Erythroblast (primary cell): ENCODE measurements at regions not wholly inside any gene's neighbourhood (a gene's known extent, or its start where the extent isn't known, plus 50 kb on each side); places are given as distances from the start of the nearest gene placed in this dataset.

ENCODE experiments used
- GATA1 ChIP-seq: IDR thresholded peaks from 2 replicates; pipeline ENCODE4 v1.6.1; 2011; ENCODE audit warnings: low read depth, mild to moderate bottlenecking, control low read depth, low read length, moderate library complexity
- POLR2A ChIP-seq: IDR thresholded peaks from 2 replicates; pipeline ENCODE4 v1.6.1; 2011; ENCODE audit warnings: mild to moderate bottlenecking, low read length

DNA sequence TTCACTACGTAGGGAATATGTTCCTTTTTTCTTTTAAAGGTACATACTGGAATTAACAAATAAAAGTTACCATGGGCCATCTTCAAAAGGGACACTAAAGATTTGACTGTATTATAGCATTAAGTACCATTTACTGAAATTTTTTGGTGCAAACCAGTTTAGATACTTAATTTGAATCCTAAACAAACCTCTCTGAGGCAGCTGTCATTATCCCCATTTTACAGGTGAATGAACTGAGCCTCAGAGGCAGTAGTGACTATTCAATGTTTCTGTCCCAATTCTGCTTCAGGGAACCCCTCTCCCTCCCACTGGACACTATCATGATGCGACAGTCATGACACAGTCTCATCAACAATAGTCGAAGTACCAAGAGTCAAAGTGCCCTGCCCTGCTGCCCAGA, 76.2 kb upstream of the PHF21A start:
- TF ChIP-seq POLR2A (no peak), GATA1 (no peak)
